Adrenal gland (tissue), 9 donors: ENCODE measurements at regions not wholly inside any gene's neighbourhood (a gene's known extent, or its start where the extent isn't known, plus 50 kb on each side); places are given as distances from the start of the nearest gene placed in this dataset.

ENCODE experiments used
- DNase-seq, 7 donors: peaks; one replicate each; pipeline ENCODE4 v3.0.0-alpha.2; 2019 to 2020
- H3K27ac ChIP-seq, 5 donors: fragments of 200-600 bp; sonication (generic) in 4 of 5; 1 replicate in 3 of 5; 2 replicates in 2 of 5; pipeline versions ENCODE4 v1.5.1 to v1.8.0; 2016 to 2020; ENCODE audit warnings: mild to moderate bottlenecking in 1 of 5
- H3K27me3 ChIP-seq: fragments of 200-600 bp; 2 replicates; pipeline ENCODE4 v1.8.0; 2021
- H3K36me3 ChIP-seq, 2 donors: fragments of 200-600 bp; replicated peaks in 1 of 2; 1 replicate in 1 of 2; 2 replicates in 1 of 2; pipeline versions ENCODE4 v1.5.1 to v1.8.0; 2018 to 2022
- H3K4me1 ChIP-seq, 2 donors: fragments of 200-600 bp; replicated peaks in 1 of 2; 1 replicate in 1 of 2; 2 replicates in 1 of 2; pipeline versions ENCODE4 v1.5.1 to v1.8.0; 2018 to 2021
- H3K4me3 ChIP-seq, 4 donors: fragments of 200-600 bp; sonication (generic) in 3 of 4; one replicate each; pipeline ENCODE4 v1.5.1; 2016 to 2018
- H3K9me3 ChIP-seq, 3 donors: fragments of 200-600 bp; sonication (generic) in 1 of 3; replicated peaks in 1 of 3; 1 replicate in 2 of 3; 2 replicates in 1 of 3; pipeline versions ENCODE4 v1.5.1 to v1.8.0; 2016 to 2021
- CTCF ChIP-seq, 6 experiments: fragments of 450-650 bp in 4 of 6; fragments of 200-600 bp in 2 of 6; sonication (generic) in 1 of 6; IDR thresholded peaks; 1 replicate in 5 of 6; 2 replicates in 1 of 6; pipeline versions ENCODE4 v1.5.1 to v1.8.0; 2016 to 2021; ENCODE audit warnings: antibody characterized with exemption in 6 of 6, mild to moderate bottlenecking in 2 of 6, moderate library complexity in 1 of 6
- POLR2A ChIP-seq, 2 donors: fragments of 450-650 bp; IDR thresholded peaks; one replicate each; pipeline ENCODE4 v1.6.1; 2017; ENCODE audit warnings: antibody characterized with exemption in 2 of 2, mild to moderate bottlenecking in 2 of 2, moderate library complexity in 1 of 2
- WGBS, 4 donors: extraction: QIAGEN DNeasy Blood & Tissue Kit in 2 of 4; methylation state at CpG; one replicate each; pipeline versions ENCODE4 v1.1.5 to v1.1.7; 2013 to 2017; 5-methylcytosine and 5-hydroxymethylcytosine counted together
- intact Hi-C, 2 donors: fragments of 100-400 bp; cut with DNase I; formaldehyde crosslinking; loops; one replicate each; pipeline versions ENCODE4 v1.14.1 to v1.15.0; 2022 to 2023
- donor health status: healthy with polysubstance abuse.
- donor health status: Bipolar disorder and iron deficiency.
- donor health status: DM: yes; HTN: yes; CAD: no.
- donor health status: DM: no; HTN: no; CAD: no.
- donor health status: DM: no; HTN: no; CAD: no.

DNA sequence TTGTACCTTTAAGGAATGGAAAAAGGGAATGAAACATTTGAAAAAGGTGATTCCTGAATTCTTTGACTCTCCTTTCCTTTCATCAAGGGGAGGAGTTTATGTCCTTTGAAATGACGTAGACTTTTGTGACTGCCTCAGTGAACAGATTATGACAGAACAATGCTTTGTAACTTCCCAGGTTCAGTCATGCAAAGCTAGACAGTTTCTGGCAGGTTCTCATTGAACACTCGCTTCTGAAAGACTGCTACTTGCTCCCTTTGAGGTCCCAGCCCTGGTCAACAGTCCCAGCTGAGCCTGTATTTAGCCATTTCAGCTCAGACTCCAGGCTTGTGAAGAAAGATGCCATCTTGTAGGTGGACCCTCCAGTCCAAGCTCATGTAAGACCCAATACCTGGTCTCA lies 1178.9 kb downstream of the BCL11B start:
- H3K27me3 ChIP-seq, result no peaks in the 10 kb centered on the region
- 60 to 78% (median 62%) methylated on average over 2 of the region's 2 CpGs for WGBS, 4 donors
- TF ChIP-seq CTCF (IDR thresholded peaks at IDR 0.05), result no peak
- no peak for TF ChIP-seq POLR2A (IDR thresholded peaks at IDR 0.05)
- intact Hi-C loops, result no loop called here
- no peak for DNase-seq
- H3K36me3 ChIP-seq, result no peaks in the 10 kb centered on the region
- H3K27ac ChIP-seq, result no peak overlapping the region
- H3K4me1 ChIP-seq, result no peaks in the 10 kb centered on the region
- H3K4me3 ChIP-seq, result no peak overlapping the region
- H3K9me3 ChIP-seq, result no peaks in the 10 kb centered on the region

- Histone ChIP-seq H3K36me3 (no peaks in the 10 kb centered on the region), H3K27ac (no peak overlapping the region), H3K4me3 (no peak overlapping the region), H3K4me1 (no peaks in the 10 kb centered on the region), H3K9me3 (no peaks in the 10 kb centered on the region), H3K27me3 (no peaks in the 10 kb centered on the region)
- intact Hi-C loops, result no loop called here
- no peak for DNase-seq
- 31 to 52% (median 41%) methylated on average over 2 of the region's 2 CpGs for WGBS, 4 donors
- no peak for TF ChIP-seq CTCF (IDR thresholded peaks at IDR 0.05)
- TF ChIP-seq POLR2A (IDR thresholded peaks at IDR 0.05), result no peak
These were observed 1172.5 kb downstream of the BCL11B start for GRCh38 chr14:98099527-98099926.

- H3K27ac ChIP-seq, result no peak overlapping the region
- H3K36me3 ChIP-seq, result no peaks in the 10 kb centered on the region
- no peaks in the 10 kb centered on the region for H3K27me3 ChIP-seq
- intact Hi-C loops, result no loop called here
- H3K9me3 ChIP-seq, result no peaks in the 10 kb centered on the region
- DNase-seq, result no peak
- no peak overlapping the region for H3K4me3 ChIP-seq
- WGBS, 4 donors, result 67 to 78% (median 72%) methylated on average over 3 of the region's 3 CpGs
- H3K4me1 ChIP-seq, result no peaks in the 10 kb centered on the region
- no peak for TF ChIP-seq POLR2A (IDR thresholded peaks at IDR 0.05)
- TF ChIP-seq CTCF (IDR thresholded peaks at IDR 0.05), result no peak
These were observed 1170.7 kb downstream of the BCL11B start for GRCh38 chr14:98101323-98101722.

DNA sequence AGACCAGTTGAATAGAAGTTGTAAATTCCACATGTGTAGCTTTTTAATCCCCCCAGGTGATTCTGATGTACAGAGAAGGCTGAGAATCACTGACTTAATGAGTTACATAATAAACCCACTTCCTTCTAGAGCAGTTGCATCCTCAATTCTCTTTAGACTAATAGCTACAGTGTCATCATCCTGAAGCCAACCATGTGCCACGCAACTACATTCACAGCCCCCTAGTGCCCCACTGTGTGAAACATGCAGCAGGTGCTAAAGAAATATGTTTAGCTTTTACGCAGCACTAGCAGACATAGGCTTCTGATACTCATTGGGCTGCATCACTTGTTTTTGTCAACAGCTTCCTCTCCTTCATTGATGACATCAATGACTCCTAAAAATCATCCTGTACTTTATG lies 1168.3 kb downstream of the BCL11B start:
- WGBS, 4 donors, result 84 to 88% (median 87%) methylated on average over 2 of the region's 2 CpGs
- intact Hi-C loops, result no loop called here
- Histone ChIP-seq H3K9me3 (no peaks in the 10 kb centered on the region), H3K4me1 (no peaks in the 10 kb centered on the region), H3K4me3 (no peak overlapping the region), H3K27me3 (no peaks in the 10 kb centered on the region), H3K36me3 (no peaks in the 10 kb centered on the region), H3K27ac (no peak overlapping the region)
- no peak for DNase-seq
- TF ChIP-seq CTCF (IDR thresholded peaks at IDR 0.05) (no peak), POLR2A (IDR thresholded peaks at IDR 0.05) (no peak)
